Stimulated activated CD8-positive, alpha-beta memory T cell treated with anti-CD3 and anti-CD28 coated beads, Interleukin-7, amount 100 ng/mL, for 1 hour (primary cell): ENCODE measurements at regions not wholly inside any gene's neighbourhood (a gene's known extent, or its start where the extent isn't known, plus 50 kb on each side); places are given as distances from the start of the nearest gene placed in this dataset.
"Not testable (repeated sequence)": the region's sequence is repeated elsewhere in the genome, so short reads cannot be mapped to it uniquely, and the experiment has no call there.

ENCODE experiments used
- DNase-seq, 2 donors: peaks; one replicate each; pipeline ENCODE4 v3.0.0-alpha.2; 2020; ENCODE audit warnings: low read depth in 2 of 2

DNA sequence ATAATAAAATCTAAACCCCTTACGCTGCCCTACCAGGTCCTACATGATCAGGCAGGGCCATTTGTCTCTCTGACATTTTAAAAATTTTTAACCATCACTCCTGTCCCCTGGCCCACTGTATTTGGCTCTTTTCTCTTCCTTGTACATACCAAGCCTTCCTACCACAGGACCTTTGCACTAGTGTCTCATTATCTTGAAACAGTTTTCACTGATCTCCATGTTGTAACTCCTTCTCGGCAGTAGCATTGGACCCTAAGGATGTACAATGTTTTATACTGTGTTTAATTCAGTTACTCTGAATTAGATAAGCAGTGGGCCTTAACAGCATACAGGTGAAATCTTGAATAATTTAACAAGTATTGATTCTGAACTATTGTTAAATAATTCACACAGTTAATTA is 330.7 kb downstream of the UTRN start:
- DNase-seq = no peak

DNA sequence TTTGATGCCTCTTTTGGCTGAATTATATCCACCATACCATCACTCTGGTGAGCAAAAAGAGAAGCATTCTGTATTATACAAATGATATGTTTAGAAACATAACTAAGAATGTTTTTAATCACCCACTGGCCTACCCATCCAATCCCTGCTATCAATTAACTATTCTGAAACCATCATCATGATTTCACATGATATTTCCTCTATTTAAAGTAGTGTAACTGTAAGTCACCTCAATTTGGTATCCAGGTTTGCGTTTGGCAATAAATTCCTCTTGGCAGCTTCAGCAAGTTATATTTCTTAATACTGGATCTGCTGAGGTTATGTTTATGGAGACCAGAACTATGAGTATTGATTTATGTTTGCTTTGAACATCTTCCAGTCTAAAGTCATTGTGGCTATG is 332.1 kb downstream of the UTRN start:
- DNase-seq = no peak

DNA sequence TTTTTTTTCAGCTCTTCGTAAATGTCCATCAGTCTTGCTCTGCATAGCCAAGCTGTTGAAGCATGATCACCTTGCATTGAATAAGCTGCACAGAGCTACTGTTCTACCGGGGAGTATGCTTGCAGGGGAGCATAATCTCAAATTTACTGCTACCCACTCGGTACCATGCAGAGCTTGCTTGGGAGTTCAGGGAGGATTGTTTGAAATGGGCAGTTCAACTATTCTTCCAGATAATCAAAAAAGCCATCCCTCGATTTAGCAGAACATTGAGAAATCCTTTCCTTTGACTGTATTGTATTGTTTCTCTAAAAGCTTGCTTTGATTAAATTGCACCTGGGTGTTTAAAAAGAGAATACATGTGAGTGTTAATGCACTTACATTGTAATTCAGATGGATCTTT is 332.6 kb downstream of the UTRN start:
- no peak for DNase-seq

DNA sequence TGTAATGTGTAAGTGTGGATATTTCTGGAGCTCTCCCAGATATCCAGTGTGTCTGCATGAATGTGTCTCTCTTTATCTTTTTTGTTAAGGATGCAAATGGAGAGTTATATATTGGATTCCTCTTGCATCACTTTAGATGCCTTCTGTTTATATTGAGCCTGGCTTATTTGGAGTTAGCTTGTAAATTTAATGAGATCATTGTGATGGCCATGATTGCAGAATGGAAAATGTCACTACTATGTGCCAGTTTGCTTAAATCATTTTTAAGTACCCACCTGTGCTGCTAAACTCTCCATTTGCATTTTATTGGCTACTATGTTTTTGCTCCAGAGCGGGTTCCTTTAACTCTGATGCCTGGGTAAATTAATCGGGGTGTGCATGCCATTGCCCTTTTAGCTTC is 334.8 kb downstream of the UTRN start:
- no peak for DNase-seq

DNA sequence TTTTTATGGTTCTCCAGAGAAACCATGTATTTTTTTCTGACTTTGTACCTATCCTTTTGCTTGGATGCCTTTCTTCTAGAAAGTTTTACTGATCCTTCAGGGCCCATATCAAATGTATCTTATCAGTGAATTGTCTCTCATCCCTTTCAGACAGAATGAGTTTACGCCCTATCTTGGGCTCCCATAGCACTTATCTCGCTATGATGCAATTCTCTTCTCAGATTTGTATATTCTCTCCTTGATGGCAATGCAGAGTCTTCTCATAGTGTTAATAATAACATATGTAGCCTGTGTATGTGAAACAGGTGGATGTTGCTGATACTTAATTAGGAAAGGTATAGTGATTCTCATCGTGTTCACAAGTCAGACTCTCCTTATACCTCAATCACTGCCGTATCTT is 336.2 kb downstream of the UTRN start:
- DNase-seq = no peak

DNA sequence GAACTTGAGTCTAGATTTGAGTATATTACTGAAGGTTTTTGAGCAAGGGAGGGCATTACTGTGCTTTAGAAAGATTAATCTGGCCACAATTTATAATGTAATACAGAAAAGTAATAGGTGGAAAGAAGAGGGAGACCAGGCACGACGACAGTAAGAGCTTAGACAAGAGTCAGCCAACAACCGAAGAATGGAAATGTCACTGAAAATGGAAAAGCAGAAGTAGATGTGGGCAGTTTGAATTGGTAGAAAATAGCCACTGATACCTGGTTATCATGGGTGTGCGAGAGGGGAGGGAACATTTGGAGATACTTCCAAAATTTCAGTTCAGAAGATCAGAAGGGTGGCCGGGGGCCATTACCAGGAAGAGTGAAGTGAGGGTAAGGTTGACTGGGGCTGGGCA is 339.1 kb downstream of the UTRN start:
- DNase-seq = no peak

DNA sequence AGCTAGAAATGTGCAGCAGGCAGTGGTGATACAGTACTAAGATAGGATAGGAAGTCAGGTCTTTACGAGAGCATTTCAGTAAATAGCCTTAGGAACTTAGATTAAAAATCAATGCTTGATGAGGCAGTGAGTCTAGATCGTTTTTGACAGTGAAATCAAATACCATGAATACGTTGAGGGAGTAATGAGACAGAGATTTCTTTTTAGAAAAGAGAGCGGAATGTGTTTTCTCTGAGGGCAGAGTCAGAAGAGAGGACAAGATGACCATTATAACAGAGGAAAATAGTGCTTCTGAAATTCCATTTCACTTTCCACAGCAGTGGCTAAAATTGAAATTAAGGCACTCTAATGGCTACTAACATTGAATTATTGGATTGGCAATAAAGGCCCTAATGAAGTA is 339.6 kb downstream of the UTRN start:
- no peak for DNase-seq

DNA sequence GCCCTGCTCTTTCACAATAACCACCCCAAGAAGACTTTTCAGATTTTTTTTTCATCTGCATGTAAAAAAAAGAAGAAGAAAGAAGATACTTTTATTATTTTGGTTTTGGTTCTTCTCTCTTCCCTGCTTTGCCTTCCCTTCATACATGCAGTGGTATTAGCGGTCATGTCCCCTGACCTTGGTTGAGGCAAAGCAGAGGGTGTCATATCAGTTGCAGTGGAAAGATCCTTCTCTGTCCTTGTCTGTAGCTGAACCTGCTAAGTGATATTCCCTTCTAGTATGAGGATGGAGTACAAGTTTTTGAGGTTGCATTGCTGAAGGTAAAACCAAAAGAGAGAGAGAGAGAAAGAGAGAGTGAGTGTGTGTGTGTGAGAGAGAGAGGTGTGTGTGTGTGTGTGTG is 345.7 kb downstream of the UTRN start:
- no peak for DNase-seq

DNA sequence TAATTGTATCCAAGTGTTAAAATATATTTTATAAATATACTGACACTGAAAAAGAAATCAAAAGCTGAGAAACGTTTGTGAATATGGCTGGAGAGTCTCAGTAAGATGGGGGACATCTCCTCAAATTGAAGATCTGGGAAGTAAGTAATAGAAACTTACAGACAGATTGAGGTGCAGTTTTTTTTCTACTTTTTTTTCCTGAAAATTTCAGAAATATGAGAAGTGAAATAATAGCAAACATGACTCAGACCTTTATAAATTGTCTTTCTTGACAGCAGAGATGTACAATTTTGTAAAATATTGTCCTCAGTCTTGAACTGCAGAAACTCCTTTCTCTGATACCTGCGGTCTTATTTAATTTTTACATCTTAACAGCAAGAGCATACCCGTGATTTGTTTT is 347.1 kb downstream of the UTRN start:
- DNase-seq = no peak

DNA sequence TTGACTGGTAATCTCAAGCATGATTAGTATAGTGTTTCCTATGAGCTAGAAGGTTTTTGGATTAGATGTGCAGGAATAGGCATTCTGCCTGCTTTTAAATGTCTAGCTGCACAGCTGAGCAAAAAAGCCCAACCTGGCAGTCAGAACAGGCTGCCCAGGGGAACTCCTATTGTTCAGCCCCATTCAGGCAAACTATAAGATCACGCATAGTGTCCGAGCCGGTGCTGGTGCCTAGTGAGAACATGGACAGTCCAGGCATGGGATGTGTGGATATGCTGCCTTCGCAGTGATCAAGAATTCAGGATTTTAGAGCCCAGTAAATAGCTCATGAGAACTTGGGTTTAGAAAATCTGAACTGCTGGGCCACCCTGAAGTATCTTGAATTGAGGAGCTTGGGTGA is 348.8 kb downstream of the UTRN start:
- no peak for DNase-seq

DNA sequence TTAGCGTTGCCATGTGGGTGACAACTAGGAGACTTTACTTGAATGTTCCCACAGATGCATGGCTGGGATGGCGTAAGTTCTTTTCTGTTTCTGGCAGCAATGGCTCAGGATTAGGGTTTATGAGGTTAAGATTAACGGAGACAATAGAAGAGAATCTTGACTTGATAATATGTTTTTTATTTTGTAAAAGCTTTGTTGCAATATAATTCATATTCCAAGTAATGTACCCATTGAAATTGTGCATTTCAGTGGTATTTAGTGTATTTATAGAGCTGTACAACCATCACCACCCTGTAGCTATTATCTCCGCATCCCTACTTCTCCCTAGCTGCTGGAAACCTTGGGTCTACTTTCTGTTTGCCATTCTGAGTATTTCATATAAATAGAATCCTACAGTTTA is 349.2 kb downstream of the UTRN start:
- no peak for DNase-seq

DNA sequence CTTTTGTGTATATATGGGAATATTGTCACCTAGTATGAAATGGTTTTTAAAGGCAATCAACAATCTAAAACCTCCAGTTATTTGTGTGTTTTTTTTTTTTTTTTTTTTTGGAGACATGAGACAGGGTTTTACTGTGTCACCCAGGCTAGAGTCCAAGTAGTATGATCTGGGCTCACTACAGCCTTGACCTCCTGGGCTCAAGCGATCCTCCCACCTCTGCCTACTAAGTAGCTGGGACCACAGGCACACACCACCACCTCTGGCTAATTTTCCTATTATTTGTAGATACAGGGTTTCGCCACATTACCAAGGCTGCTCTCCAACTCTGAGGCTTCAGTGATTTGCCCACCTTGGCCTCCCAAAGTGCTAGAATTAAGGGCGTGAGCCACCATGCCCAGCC is 349.9 kb downstream of the UTRN start:
- DNase-seq = no peak

DNA sequence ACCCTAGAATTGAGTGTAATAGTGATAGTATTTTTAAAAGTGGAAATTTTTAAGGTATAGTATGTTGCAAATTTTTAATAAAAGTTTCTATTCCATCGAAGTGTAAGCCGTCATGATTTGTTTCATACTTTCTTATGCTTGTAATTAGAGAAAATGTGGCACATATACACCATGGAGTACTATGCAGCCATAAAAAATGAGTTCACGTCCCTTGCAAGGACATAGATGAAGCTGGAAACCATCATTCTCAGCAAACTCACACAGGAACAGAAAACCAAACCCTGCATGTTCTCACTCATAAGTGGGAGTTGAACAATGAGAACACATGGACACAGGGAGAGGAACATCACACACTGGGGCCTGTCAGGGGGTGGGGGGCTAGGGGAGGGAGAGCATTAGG is 350.9 kb downstream of the UTRN start:
- not testable (repeated sequence) for DNase-seq

DNA sequence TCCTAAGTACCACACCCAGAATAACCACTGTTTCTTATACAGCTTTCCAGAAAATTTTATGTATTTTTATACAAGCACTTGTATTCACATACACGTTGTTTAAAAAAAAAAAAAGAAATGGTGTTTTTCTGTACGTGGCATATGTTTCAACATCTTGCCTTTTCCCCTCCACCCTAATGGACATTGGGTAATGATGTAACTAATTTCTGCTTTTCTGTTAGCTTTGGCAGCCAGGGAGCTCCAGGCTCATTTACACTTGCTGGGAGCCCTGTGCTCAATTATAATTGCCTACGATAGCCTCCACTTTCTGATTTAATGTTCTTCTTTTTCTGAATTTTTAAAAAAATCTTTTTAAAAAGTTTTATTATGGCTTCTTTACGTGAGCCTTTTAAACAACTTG is 352.4 kb downstream of the UTRN start:
- no peak for DNase-seq

DNA sequence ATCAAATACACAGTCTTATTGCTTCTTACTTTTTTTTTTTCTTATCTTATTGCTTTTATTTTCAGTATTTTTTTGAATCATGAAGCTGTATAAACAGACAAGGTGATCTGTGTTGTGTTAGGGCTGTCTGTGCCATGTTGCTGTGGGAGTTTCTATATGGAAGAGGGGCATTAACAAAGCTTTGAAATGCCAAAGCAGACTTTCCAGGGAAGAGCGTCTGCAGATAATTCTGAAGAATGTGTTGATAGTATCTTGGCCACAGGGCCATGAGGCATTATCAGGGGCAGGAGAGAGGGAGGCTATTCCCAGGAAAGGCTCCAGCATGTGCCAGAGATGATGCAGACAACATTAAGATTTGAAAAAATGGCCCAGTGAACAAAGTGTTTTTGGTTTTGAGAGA is 354.5 kb downstream of the UTRN start:
- no peak for DNase-seq

DNA sequence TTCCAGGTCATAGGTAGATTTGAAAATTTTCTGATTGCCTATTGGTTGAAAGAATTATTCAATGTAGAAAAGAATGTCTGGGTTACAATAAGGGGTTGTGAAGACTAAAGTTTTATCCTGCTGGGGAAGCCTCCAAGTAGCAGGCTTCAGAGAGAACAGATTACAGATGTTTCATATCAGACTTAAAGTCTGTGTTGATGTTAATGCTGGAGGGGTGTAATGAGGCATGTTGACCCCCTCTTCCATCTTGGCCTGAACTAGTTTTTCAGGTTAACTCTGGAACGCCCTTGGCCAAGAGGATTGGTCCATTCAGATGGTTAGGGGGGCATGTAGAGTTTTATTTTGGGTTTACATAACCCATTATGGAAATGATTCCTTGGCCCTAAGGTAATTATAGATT is 356.2 kb downstream of the UTRN start:
- no peak for DNase-seq

DNA sequence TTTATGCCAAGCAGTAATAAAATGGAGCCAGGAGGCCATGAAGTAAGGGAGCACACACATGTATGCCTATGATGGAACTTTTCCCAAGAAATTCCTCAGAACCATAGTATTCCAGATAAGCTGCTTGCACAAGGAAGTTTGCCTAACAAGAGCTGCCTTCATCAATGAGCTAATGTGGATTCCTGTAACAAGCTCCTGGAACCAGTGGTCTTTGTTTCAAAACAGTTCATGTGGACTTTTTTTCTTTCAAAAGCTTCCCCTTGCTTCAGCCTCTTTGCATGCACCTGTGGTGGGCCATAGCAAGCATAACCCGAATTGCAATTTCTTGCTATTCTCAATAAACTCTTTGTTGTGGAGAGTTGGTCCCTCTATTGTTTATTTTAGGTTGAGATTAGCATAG is 359.6 kb downstream of the UTRN start:
- DNase-seq = no peak

DNA sequence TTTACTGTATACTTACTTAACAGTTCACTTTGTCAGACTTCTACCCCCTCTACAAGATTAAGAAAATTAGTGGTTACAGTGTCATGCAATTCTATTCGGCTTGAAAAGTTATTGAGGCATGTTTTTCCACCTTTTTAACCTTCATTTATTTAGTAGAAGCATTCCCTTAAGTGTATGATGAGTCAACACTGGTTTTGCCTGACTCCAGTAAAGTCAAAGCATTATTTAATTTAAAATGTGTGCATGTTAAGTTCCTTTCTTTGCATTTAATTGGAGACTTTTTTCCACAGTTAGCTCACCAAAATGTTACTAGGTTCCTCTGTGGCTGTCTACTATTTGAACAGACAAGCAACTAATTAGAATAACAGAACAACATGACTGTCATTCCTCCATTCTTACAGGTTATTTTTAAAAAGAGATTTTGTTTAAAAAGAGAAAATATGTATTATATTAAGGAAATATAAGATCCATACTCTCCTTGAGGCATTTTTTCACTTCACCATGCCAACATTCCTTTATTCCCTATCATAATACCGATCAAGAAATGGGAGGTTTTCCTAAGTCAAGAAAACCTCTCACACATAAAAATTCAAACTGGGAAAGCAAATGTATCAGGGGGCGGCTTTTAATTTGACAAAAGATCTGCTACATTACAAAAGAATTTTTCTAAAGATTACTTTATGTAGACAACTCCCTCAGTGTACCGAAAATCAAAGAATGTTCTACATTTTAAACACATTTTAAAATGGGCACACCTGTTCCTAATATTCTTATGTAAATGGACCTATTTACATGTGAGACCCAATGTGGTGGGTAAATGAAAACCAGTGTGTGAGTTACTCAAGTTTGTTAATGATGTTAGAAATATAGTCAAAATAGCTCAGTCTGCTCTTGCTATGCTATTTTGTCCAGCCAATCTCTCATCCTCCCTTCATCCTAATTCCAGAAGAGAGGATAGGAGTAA is 361.2 kb downstream of the UTRN start:
- no peak for DNase-seq

DNA sequence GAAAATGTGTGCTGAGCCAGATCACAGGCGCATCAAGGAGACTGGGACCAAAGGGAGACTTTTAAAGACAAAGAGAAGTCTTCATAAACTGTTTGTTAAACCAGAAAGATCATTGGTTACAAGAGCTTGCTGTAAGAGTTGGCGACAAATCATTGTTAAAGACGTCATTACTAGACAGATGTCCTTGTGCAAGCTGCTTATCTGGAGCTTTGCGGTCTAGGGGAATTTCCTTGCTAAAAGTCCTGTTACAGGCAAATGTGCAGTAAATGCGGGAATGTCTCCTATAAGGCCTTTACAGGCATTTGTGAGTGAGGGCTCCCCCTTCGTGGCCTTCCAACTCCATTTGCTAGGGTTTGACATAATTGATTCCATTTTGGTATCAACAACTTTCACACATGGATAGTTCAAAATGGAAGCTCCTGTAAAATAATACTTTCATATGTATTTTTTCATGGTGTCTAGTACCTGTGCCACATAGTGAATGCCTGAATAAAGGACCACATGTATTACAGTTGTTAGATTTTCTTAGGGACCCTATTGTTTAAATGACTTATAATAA is 362.4 kb downstream of the UTRN start:
- DNase-seq = no peak

DNA sequence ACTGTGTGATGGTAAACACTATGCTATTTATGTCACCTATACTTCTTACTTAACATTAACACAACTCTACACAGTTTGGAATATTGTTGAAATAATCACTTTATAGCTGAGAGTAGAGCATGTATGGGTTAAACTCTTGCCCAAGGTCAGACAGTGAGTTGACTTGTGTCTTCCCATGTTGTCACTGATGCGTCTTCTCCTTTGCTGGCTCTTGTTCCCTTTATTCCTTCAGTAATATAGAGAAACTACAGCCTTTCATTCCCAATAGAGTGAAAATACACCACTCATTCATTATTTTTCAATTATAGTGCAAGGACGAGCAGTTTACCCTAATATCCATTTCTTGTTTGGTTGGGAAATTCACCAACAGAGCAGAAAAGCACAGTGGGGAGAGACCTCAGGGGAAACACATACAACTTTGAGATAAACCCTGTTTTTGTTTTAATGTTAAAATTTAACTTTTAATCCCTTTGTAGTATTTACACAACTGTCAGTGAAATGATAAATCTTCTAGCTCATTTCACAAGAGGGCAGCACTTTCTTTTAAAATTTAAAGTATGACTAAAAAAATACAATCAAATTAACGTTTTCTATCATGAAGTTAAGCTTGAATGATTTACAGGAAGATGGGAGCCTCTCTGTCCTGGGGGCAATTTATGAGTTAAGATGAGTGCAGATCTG is 363.0 kb downstream of the UTRN start:
- no peak for DNase-seq

DNA sequence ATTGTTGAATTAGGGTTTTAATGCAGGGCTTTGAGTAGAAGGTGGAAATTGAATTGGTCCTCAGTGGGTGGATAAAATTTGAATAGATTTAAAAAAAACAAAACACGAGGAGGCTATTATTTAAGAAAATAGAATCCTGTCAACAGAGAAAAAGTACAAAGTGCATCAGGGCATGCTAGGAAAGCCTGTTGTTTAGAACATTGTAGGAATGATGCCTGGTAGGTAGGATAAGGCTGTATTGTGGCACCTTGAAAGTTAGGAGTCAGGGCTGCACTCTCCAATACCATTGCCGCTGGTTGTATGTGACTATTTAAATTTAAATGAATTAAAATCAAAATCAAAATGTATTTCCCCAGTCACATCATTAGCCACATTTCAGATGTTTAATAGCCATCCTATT is 363.9 kb downstream of the UTRN start:
- no peak for DNase-seq

DNA sequence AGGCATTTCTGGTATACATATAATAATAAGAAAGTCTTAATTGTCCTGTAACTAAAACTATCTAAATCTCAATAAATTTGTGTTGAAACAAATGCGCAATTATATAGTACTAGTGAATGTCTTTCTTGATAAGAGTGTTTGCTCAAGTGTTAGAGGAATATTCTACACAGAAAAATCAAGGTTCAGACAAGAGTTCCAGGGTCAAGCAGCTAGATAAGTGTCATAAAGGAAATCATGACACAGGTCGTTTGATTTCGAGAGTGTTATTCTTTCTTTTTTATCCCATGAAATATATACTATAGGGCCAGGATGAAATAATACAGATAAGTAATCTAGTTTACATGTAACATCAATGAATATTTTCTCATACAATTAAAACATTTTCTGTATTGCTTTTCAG is 366.1 kb downstream of the UTRN start:
- DNase-seq = no peak

DNA sequence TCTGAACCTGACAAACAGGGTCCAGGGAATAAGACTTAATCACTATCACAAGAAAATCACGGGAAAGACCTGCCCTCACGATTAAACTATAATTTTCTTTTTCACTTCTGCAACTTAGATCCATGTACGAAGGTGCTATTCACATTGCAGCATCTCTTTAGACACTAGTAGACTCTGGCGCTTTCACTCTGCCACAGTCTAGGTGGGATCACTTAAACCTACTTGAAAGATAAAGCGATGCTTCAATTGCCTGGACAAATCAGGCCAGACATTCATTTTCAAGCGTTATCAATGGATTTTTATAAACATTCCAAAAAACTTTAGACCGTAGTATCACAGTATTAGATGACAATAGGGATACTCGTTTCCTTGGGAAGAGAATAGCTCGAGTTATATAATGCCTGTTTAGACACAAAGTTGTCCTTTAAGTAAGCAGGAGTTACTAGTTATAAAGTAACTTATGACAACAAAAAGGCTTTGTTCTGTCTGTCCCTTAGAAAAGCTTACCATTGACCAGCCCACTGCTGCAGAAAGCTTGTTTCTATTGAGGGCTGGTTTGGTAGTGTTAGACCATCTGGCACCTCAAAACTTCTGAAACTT is 367.3 kb downstream of the UTRN start:
- no peak for DNase-seq
